Mesenchymal stem cell (in vitro differentiated cells and primary cell): ENCODE measurements at regions not wholly inside any gene's neighbourhood (a gene's known extent, or its start where the extent isn't known, plus 50 kb on each side); places are given as distances from the start of the nearest gene placed in this dataset.

Source experiments
- DNase-seq: peaks from one replicate; pipeline ENCODE4 v3.0.0-alpha.2; 2013
- H2AFZ ChIP-seq: one replicate; pipeline ENCODE4 v1.6.1; 2013; ENCODE audit warnings: low read depth, mild to moderate bottlenecking, control low read depth, inconsistent platforms, low read length, moderate library complexity
- H2AK5ac ChIP-seq: 2 replicates; pipeline ENCODE4 v1.6.1; 2013; ENCODE audit warnings: low read length, moderate library complexity, mild to moderate bottlenecking, inconsistent platforms; ENCODE audit not compliant: severe bottlenecking
- H2BK120ac ChIP-seq: one replicate; pipeline ENCODE4 v1.6.1; 2013; ENCODE audit warnings: low read depth, mild to moderate bottlenecking, inconsistent platforms, low read length, moderate library complexity
- H2BK12ac ChIP-seq, 2 experiments: one replicate each; pipeline ENCODE4 v1.6.1; 2013; ENCODE audit warnings: inconsistent platforms in 2 of 2, low read length in 2 of 2, mild to moderate bottlenecking in 2 of 2, moderate library complexity in 2 of 2, control low read depth in 1 of 2
- H2BK15ac ChIP-seq: one replicate; pipeline ENCODE4 v1.6.1; 2013; ENCODE audit warnings: mild to moderate bottlenecking, low read depth, inconsistent platforms; ENCODE audit not compliant: poor library complexity, severe bottlenecking
- H2BK5ac ChIP-seq: 2 replicates; pipeline ENCODE4 v1.6.1; 2013; ENCODE audit warnings: low read depth, mild to moderate bottlenecking, low read length, control low read depth, inconsistent platforms; ENCODE audit not compliant: poor library complexity, severe bottlenecking
- H3K14ac ChIP-seq, 2 experiments: one replicate each; pipeline ENCODE4 v1.6.1; 2013; ENCODE audit warnings: inconsistent platforms in 2 of 2, low read length in 2 of 2, control low read depth in 1 of 2, mild to moderate bottlenecking in 1 of 2, moderate library complexity in 1 of 2
- H3K18ac ChIP-seq, 2 experiments: one replicate each; pipeline ENCODE4 v1.6.1; 2013; ENCODE audit warnings: inconsistent platforms in 2 of 2, low read length in 2 of 2, control low read depth in 1 of 2, low read depth in 1 of 2, mild to moderate bottlenecking in 1 of 2
- H3K23ac ChIP-seq, 2 experiments: one replicate each; pipeline ENCODE4 v1.6.1; 2013; ENCODE audit warnings: inconsistent platforms in 2 of 2, low read length in 2 of 2, mild to moderate bottlenecking in 2 of 2, moderate library complexity in 2 of 2, control low read depth in 1 of 2
- H3K27ac ChIP-seq: 2 replicates; pipeline ENCODE4 v1.5.1; 2013; ENCODE audit warnings: mild to moderate bottlenecking, moderate library complexity, low read length, control low read depth, inconsistent platforms; ENCODE audit not compliant: poor library complexity, severe bottlenecking
- H3K27me3 ChIP-seq, 2 experiments: 2 replicates each; pipeline versions ENCODE4 v1.6.1 to v1.7.0; 2013; ENCODE audit warnings: low read length in 2 of 2, mild to moderate bottlenecking in 2 of 2, moderate library complexity in 2 of 2, control low read depth in 1 of 2, inconsistent platforms in 1 of 2; ENCODE audit not compliant: control insufficient read depth in 1 of 2, insufficient read depth in 1 of 2
- H3K36me3 ChIP-seq, 2 experiments: 2 replicates each; pipeline versions ENCODE4 v1.6.1 to v1.7.0; 2013; ENCODE audit warnings: low read length in 2 of 2, control low read depth in 1 of 2, inconsistent platforms in 1 of 2, low read depth in 1 of 2, mild to moderate bottlenecking in 1 of 2; ENCODE audit not compliant: insufficient read depth in 2 of 2, control insufficient read depth in 1 of 2
- H3K4ac ChIP-seq, 2 experiments: one replicate each; pipeline ENCODE4 v1.6.1; 2013; ENCODE audit warnings: inconsistent platforms in 2 of 2, low read length in 2 of 2, mild to moderate bottlenecking in 2 of 2, moderate library complexity in 2 of 2, control low read depth in 1 of 2, low read depth in 1 of 2
- H3K4me1 ChIP-seq: 2 replicates; pipeline ENCODE4 v1.6.1; 2013; ENCODE audit warnings: low read depth, low read length, control low read depth; ENCODE audit not compliant: control insufficient read depth, insufficient read depth
- H3K4me2 ChIP-seq: 2 replicates; pipeline ENCODE4 v1.6.1; 2013; ENCODE audit warnings: low read length, mild to moderate bottlenecking, inconsistent platforms; ENCODE audit not compliant: poor library complexity, severe bottlenecking
- H3K4me3 ChIP-seq, 2 experiments: 2 replicates each; pipeline versions ENCODE4 v1.5.1 to v1.7.0; 2013; ENCODE audit warnings: low read length in 2 of 2, mild to moderate bottlenecking in 2 of 2, control low read depth in 1 of 2, low read depth in 1 of 2; ENCODE audit not compliant: insufficient read depth in 1 of 2
- H3K79me1 ChIP-seq: replicated peaks from 2 replicates; pipeline ENCODE4 v1.6.1; 2013; ENCODE audit warnings: mild to moderate bottlenecking, control low read depth, low read length, inconsistent platforms; ENCODE audit not compliant: poor library complexity, severe bottlenecking
- H3K9ac ChIP-seq: 2 replicates; pipeline ENCODE4 v1.7.0; 2013; ENCODE audit warnings: mild to moderate bottlenecking, low read length, moderate library complexity
- H3K9me3 ChIP-seq: 2 replicates; pipeline ENCODE4 v1.7.0; 2013; ENCODE audit warnings: mild to moderate bottlenecking, low read length; ENCODE audit not compliant: control insufficient read depth
- H4K8ac ChIP-seq: one replicate; pipeline ENCODE4 v1.6.1; 2013; ENCODE audit warnings: inconsistent platforms, mild to moderate bottlenecking, low read length, moderate library complexity
- H4K91ac ChIP-seq: one replicate; pipeline ENCODE4 v1.6.1; 2013; ENCODE audit warnings: mild to moderate bottlenecking, low read length, inconsistent platforms
- WGBS: methylation state at CpG from one replicate; pipeline ENCODE4 v1.1.7; 2013; ENCODE audit warnings: mixed read lengths; 5-methylcytosine and 5-hydroxymethylcytosine counted together

DNA sequence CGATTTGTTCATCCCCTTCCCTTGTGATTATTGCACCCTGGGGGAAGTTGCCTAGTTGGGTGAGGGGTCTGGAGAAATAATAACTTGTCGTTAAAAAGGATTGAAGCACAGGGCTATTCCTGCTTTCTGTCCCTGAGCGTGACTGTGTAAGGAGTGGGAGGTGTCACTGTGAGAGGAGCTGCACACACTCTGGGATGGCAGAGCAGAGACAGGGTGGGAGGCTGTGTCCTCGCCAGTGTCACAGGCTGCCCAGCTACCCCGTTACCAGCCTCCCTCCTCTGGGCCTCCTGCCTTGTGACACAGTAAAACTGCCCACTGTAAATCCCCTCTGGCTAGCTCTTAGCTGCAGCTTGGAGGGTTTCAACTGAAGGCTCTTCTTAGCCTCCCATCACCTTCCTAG lies 460.6 kb downstream of the AACS start:
- 73% methylated on average over 5 of the region's 5 CpGs for WGBS
- H2BK5ac ChIP-seq = no peak overlapping the region

GRCh38 chr12:125528281-125528680 lies 463.0 kb downstream of the AACS start:
- H3K18ac ChIP-seq = no peak overlapping the region
- H3K27ac ChIP-seq = no peak overlapping the region
- no peak overlapping the region for H3K4ac ChIP-seq
- H2BK120ac ChIP-seq = no peak overlapping the region
- H3K36me3 ChIP-seq = no peaks in the 10 kb centered on the region
- no peak overlapping the region for H2AFZ ChIP-seq
- H3K9me3 ChIP-seq = peaks cover 3% of the 10 kb centered on the region
- no peak overlapping the region for H4K8ac ChIP-seq
- no peak overlapping the region for H3K4me2 ChIP-seq
- no peak overlapping the region for H2BK5ac ChIP-seq
- no peaks in the 10 kb centered on the region for H3K27me3 ChIP-seq
- H2BK15ac ChIP-seq = no peak overlapping the region
- WGBS = 87% methylated on average over 5 of the region's 5 CpGs
- no peak overlapping the region for H2BK12ac ChIP-seq
- H3K4me3 ChIP-seq = no peak overlapping the region
- no peak overlapping the region for H2AK5ac ChIP-seq
- H3K14ac ChIP-seq = no peak overlapping the region
- no peaks in the 10 kb centered on the region for H3K79me1 ChIP-seq
- no peak overlapping the region for H4K91ac ChIP-seq
- DNase-seq = no peak
- H3K9ac ChIP-seq = no peak overlapping the region
- H3K23ac ChIP-seq = no peak overlapping the region
- no peaks in the 10 kb centered on the region for H3K4me1 ChIP-seq

More for the DNA sequence above, 460.6 kb downstream of the AACS start:
- H2BK120ac ChIP-seq = no peak overlapping the region
- no peak overlapping the region for H3K23ac ChIP-seq
- no peak overlapping the region for H3K4ac ChIP-seq
- no peak overlapping the region for H4K8ac ChIP-seq
- H2AK5ac ChIP-seq = no peak overlapping the region
- no peaks in the 10 kb centered on the region for H3K79me1 ChIP-seq
- no peak overlapping the region for H3K27ac ChIP-seq
- no peak for DNase-seq
- H3K4me1 ChIP-seq = no peaks in the 10 kb centered on the region
- H3K27me3 ChIP-seq = no peaks in the 10 kb centered on the region
- H3K18ac ChIP-seq = no peak overlapping the region
- H3K4me3 ChIP-seq = no peak overlapping the region
- H3K36me3 ChIP-seq = no peaks in the 10 kb centered on the region
- no peak overlapping the region for H3K4me2 ChIP-seq
- H3K9ac ChIP-seq = no peak overlapping the region
- H2BK15ac ChIP-seq = no peak overlapping the region
- no peak overlapping the region for H2AFZ ChIP-seq
- no peak overlapping the region for H3K14ac ChIP-seq
- no peak overlapping the region for H2BK12ac ChIP-seq
- H3K9me3 ChIP-seq = peaks cover 17% of the 10 kb centered on the region
- no peak overlapping the region for H4K91ac ChIP-seq

DNA sequence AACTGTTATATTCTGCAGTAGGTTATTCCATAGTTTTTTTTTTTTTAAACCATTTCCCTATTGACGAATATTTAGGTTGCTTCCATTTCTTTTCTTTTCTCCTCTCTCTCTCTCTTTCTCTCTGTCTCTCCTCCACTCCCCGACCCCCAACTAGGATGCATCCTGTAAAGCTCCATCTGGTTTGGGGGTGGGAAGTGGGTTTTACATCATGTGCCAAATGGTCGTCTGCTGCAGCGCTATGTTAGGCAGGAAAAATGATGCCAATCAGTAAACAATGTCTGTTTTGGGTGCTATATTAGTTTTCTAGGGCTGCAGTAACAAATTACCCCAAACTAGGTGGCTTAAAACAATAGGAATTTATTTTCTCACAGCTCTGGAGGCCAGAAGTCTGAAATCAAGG lies 465.0 kb downstream of the AACS start:
- no peak overlapping the region for H3K27ac ChIP-seq
- H2BK15ac ChIP-seq = no peak overlapping the region
- H2BK5ac ChIP-seq = no peak overlapping the region
- H3K4ac ChIP-seq = no peak overlapping the region
- H3K79me1 ChIP-seq = no peaks in the 10 kb centered on the region
- no peak overlapping the region for H2BK12ac ChIP-seq
- H3K18ac ChIP-seq = no peak overlapping the region
- H2BK120ac ChIP-seq = no peak overlapping the region
- H3K27me3 ChIP-seq = no peaks in the 10 kb centered on the region
- no peak overlapping the region for H3K9ac ChIP-seq
- H3K4me1 ChIP-seq = peaks cover 1% of the 10 kb centered on the region
- no peak overlapping the region for H4K91ac ChIP-seq
- H3K4me3 ChIP-seq = no peak overlapping the region
- no peak overlapping the region for H4K8ac ChIP-seq
- H2AFZ ChIP-seq = no peak overlapping the region
- WGBS = no CpG with 5 or more reads among the region's 4 CpGs
- no peaks in the 10 kb centered on the region for H3K36me3 ChIP-seq
- H2AK5ac ChIP-seq = no peak overlapping the region
- H3K23ac ChIP-seq = no peak overlapping the region
- no peak overlapping the region for H3K4me2 ChIP-seq
- H3K9me3 ChIP-seq = no peaks in the 10 kb centered on the region
- no peak overlapping the region for H3K14ac ChIP-seq
- DNase-seq = no peak

DNA sequence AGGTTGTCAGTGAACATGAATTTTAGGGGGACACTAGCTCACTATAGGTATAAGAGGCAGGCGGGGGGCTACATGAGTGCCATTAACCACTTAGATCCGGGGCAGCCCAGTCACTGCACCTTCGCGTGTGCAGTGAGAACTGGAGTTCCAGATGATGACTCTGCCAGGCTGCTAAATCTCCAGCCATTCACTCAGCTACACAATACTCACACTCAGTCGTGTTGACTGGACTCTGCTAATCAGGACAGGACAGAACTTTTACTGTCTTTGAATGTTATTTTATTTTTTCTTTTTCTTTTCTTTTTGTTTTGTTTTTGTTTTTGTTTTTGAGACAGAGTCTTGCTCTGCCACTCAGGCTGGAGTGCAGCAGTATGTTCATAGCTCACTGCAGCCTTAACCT lies 465.6 kb downstream of the AACS start:
- Histone ChIP-seq H3K36me3 (no peaks in the 10 kb centered on the region), H3K27me3 (no peaks in the 10 kb centered on the region), H3K79me1 (no peaks in the 10 kb centered on the region), H3K18ac (no peak overlapping the region), H3K14ac (no peak overlapping the region), H2BK12ac (no peak overlapping the region), H4K91ac (no peak overlapping the region), H3K23ac (no peak overlapping the region), H2BK5ac (no peak overlapping the region), H3K4me1 (peaks cover 1% of the 10 kb centered on the region), H2BK120ac (no peak overlapping the region), H2BK15ac (no peak overlapping the region), H3K4ac (no peak overlapping the region), H3K4me2 (no peak overlapping the region), H4K8ac (no peak overlapping the region), H3K27ac (no peak overlapping the region), H3K9ac (no peak overlapping the region), H2AFZ (no peak overlapping the region), H2AK5ac (no peak overlapping the region), H3K9me3 (no peaks in the 10 kb centered on the region), H3K4me3 (no peak overlapping the region)
- no peak for DNase-seq
- WGBS = 78% methylated on average over 4 of the region's 5 CpGs
